SK-N-SH (cell line): ENCODE measurements at regions not wholly inside any gene's neighbourhood (a gene's known extent, or its start where the extent isn't known, plus 50 kb on each side); places are given as distances from the start of the nearest gene placed in this dataset.

ENCODE experiments used
- CTCF ChIP-seq: fragments of 200-600 bp; sonication (generic); IDR thresholded peaks from 2 replicates; pipeline ENCODE4 v1.6.1; 2017; ENCODE audit warnings: antibody characterized with exemption, mild to moderate bottlenecking, moderate library complexity
- EP300 ChIP-seq, 2 experiments: IDR thresholded peaks; 2 replicates each; pipeline versions ENCODE4 v1.4.0 to v1.6.1; 2012; ENCODE audit warnings: borderline replicate concordance in 1 of 2, low read depth in 1 of 2, low read length in 1 of 2
- EZH2phosphoT487 ChIP-seq: fragments of 200-600 bp; sonication (generic); IDR thresholded peaks from 2 replicates; pipeline ENCODE4 v1.6.1; 2017; ENCODE audit warnings: low read depth, mixed run types, mild to moderate bottlenecking, antibody characterized with exemption, moderate library complexity, borderline replicate concordance
- FOSL2 ChIP-seq: IDR thresholded peaks from 2 replicates; pipeline ENCODE4 v1.4.0; 2012; ENCODE audit warnings: low read depth, mild to moderate bottlenecking, moderate library complexity, borderline replicate concordance
- POLR2AphosphoS5 ChIP-seq: IDR thresholded peaks from 2 replicates; pipeline ENCODE4 v1.6.1; 2012; ENCODE audit warnings: low read depth, low read length
- TCF12 ChIP-seq: IDR thresholded peaks from 2 replicates; pipeline ENCODE4 v1.4.0; 2012
- USF1 ChIP-seq: IDR thresholded peaks from 2 replicates; pipeline ENCODE4 v1.4.0; 2012; ENCODE audit warnings: low read depth, borderline replicate concordance

- TF ChIP-seq EP300 (IDR thresholded peaks at IDR 0.05; ENCODE audit: borderline replicate concordance in 1 of 2, low read depth in 1 of 2, low read length in 1 of 2) (no peak), CTCF (no peak), USF1 (no peak), TCF12 (no peak), FOSL2 (no peak), EZH2phosphoT487 (no peak), POLR2AphosphoS5 (no peak)
Observed at GRCh38 chr4:72984351-72984750, 85.2 kb downstream of the COX18 start.
